GM21360 (cell line): ENCODE measurements at regions not wholly inside any gene's neighbourhood (a gene's known extent, or its start where the extent isn't known, plus 50 kb on each side); places are given as distances from the start of the nearest gene placed in this dataset.

Experiments used
- ATAC-seq: cut with Tn5 transposase; IDR thresholded peaks from one replicate; pipeline ENCODE4 v1.9.1; 2021; ENCODE audit warnings: mild to moderate bottlenecking, moderate library complexity; ENCODE audit not compliant: unreplicated experiment

- no peak for ATAC-seq
Observed at GRCh38 chr3:71858503-71859122, 73.7 kb upstream of the PROK2 start.

GRCh38 chr3:71857956-71858355 is 73.0 kb upstream of the PROK2 start:
- ATAC-seq = no peak

- ATAC-seq = no peak
Observed at GRCh38 chr3:71854706-71855105, 69.8 kb upstream of the PROK2 start.

- no peak for ATAC-seq
Observed at GRCh38 chr3:71854096-71854495, 69.1 kb upstream of the PROK2 start.

DNA sequence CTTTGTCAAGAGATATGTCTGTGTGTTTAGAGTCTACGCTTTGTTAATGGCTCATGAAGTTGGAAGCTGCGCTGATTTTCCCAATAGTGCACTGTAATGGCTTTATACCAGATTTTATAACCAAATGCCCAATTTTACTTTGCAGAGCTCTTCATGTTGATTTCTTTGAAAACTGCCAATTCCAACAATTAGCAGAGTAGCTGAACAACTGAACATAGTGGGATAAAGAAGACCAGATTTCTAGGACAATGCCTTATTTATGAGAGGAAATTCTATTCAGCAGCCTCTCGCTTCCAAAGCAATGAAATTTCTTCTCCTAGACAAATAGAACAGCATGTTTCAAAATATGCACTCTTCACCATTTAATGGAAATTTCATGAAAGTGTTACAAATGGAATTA is 66.9 kb upstream of the PROK2 start:
- no peak for ATAC-seq

GRCh38 chr3:71850654-71851053 is 65.7 kb upstream of the PROK2 start:
- ATAC-seq = no peak

DNA sequence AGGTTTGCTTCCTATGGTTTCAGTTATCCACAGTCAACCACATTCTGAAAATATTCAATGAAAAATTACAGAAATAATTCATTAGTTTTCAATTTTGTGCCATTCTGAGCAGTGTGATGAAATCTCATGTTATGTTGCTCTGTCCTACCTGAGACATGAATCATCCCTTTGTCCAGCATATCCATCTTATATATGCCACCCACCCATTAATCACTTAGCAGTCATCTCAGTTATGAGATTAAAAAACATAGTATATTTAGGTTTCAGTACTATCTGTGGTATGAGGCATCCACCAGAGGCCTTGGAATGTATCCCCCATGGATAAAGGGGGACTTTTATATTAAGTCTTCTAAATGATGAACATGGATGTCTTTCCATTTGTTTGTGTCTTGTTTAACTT is 64.7 kb upstream of the PROK2 start:
- ATAC-seq = no peak

GRCh38 chr3:71847794-71848193 is 62.8 kb upstream of the PROK2 start:
- ATAC-seq = no peak

GRCh38 chr3:71846185-71846584 is 61.2 kb upstream of the PROK2 start:
- ATAC-seq = no peak

- no peak for ATAC-seq
Observed at GRCh38 chr3:71843071-71843470, 58.1 kb upstream of the PROK2 start.

- no peak for ATAC-seq
Observed at GRCh38 chr3:71838406-71838805, 53.5 kb upstream of the PROK2 start.
